Left ventricle myocardium inferior (tissue), 1 donor: ENCODE measurements at regions not wholly inside any gene's neighbourhood (a gene's known extent, or its start where the extent isn't known, plus 50 kb on each side); places are given as distances from the start of the nearest gene placed in this dataset.

Experiments used
- DNase-seq: peaks from one replicate; pipeline ENCODE4 v3.0.0-alpha.2; 2020
- H3K27ac ChIP-seq: fragments of 200-600 bp; replicated peaks from 2 replicates; pipeline ENCODE4 v1.8.0; 2021
- H3K27me3 ChIP-seq: fragments of 200-600 bp; 2 replicates; pipeline ENCODE4 v1.8.0; 2021; ENCODE audit warnings: low read depth
- H3K36me3 ChIP-seq: fragments of 200-600 bp; 2 replicates; pipeline ENCODE4 v1.8.0; 2021
- H3K4me1 ChIP-seq: fragments of 200-600 bp; 2 replicates; pipeline ENCODE4 v1.8.0; 2021
- H3K4me3 ChIP-seq: fragments of 200-600 bp; 2 replicates; pipeline ENCODE4 v1.8.0; 2021; ENCODE audit warnings: mild to moderate bottlenecking, moderate library complexity
- H3K9me3 ChIP-seq: fragments of 200-600 bp; replicated peaks from 2 replicates; pipeline ENCODE4 v1.8.0; 2021
- intact Hi-C: fragments of 100-400 bp; cut with micrococcal nuclease; formaldehyde crosslinking; loops from one replicate; pipeline ENCODE4 v1.11.0; 2022
- TF ChIP-seq, protein P1 (sequence below): fragments of 200-600 bp; IDR thresholded peaks from 2 replicates; pipeline ENCODE4 v1.8.0; 2021; ENCODE audit warnings: antibody characterized with exemption, mild to moderate bottlenecking, borderline replicate concordance
- donor health status: DM: no; HTN: yes; CAD: no; lungs with severe emphysema.

DNA sequence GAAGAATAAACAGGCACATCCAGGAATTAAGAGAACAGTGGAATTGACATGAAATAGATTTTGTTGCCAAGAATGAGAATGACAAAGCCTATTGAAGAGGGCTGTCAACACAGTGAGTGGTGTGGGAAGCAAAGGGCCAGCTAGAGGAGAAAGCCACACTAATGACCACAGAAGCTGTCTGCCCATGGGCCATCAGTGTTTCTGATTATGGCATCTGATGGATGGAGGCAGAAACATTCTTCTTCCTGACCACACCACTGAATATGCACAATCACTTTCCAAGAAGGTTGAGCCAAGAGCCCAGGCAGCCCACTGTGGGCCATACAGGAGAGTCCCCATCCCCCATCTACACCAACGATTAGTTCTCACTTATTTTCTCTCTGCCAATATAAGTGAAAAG lies 146.0 kb upstream of the SH3BP4 start:
- Histone ChIP-seq H3K9me3 (peaks cover 25% of the 10 kb centered on the region), H3K36me3 (no peaks in the 10 kb centered on the region), H3K27ac (no peak overlapping the region), H3K27me3 (peaks cover 3% of the 10 kb centered on the region), H3K4me3 (no peak overlapping the region), H3K4me1 (no peaks in the 10 kb centered on the region)
- no peak for DNase-seq
- intact Hi-C loops: no loop called here
- TF ChIP-seq, protein P1, sequence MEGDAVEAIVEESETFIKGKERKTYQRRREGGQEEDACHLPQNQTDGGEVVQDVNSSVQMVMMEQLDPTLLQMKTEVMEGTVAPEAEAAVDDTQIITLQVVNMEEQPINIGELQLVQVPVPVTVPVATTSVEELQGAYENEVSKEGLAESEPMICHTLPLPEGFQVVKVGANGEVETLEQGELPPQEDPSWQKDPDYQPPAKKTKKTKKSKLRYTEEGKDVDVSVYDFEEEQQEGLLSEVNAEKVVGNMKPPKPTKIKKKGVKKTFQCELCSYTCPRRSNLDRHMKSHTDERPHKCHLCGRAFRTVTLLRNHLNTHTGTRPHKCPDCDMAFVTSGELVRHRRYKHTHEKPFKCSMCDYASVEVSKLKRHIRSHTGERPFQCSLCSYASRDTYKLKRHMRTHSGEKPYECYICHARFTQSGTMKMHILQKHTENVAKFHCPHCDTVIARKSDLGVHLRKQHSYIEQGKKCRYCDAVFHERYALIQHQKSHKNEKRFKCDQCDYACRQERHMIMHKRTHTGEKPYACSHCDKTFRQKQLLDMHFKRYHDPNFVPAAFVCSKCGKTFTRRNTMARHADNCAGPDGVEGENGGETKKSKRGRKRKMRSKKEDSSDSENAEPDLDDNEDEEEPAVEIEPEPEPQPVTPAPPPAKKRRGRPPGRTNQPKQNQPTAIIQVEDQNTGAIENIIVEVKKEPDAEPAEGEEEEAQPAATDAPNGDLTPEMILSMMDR: no peak

GRCh38 chr2:234804704-234805103 lies 147.1 kb upstream of the SH3BP4 start:
- intact Hi-C loops: no loop called here
- Histone ChIP-seq H3K27me3 (peaks cover 3% of the 10 kb centered on the region), H3K4me1 (no peaks in the 10 kb centered on the region), H3K36me3 (no peaks in the 10 kb centered on the region), H3K27ac (no peak overlapping the region), H3K4me3 (no peak overlapping the region), H3K9me3 (peaks cover 25% of the 10 kb centered on the region)
- TF ChIP-seq, protein P1: no peak
- no peak for DNase-seq

- intact Hi-C loops: no loop called here
Measured at GRCh38 chr2:234802845-234803171, 149.0 kb upstream of the SH3BP4 start.

GRCh38 chr2:234802071-234802844 lies 149.6 kb upstream of the SH3BP4 start:
- no peaks in the 10 kb centered on the region for H3K36me3 ChIP-seq
- H3K4me3 ChIP-seq: no peak overlapping the region
- DNase-seq: no peak
- H3K27me3 ChIP-seq: no peaks in the 10 kb centered on the region
- TF ChIP-seq, protein P1: no peak
- no peak overlapping the region for H3K27ac ChIP-seq
- no peaks in the 10 kb centered on the region for H3K4me1 ChIP-seq
- peaks cover 25% of the 10 kb centered on the region for H3K9me3 ChIP-seq
- intact Hi-C loops: no loop called here

More at GRCh38 chr2:234802845-234803171, 149.0 kb upstream of the SH3BP4 start:
- TF ChIP-seq, protein P1: no peak
- Histone ChIP-seq H3K4me1 (no peaks in the 10 kb centered on the region), H3K27ac (no peak overlapping the region), H3K4me3 (no peak overlapping the region), H3K27me3 (peaks cover under 1% of the 10 kb centered on the region), H3K9me3 (peaks cover 25% of the 10 kb centered on the region), H3K36me3 (no peaks in the 10 kb centered on the region)
- no peak for DNase-seq

- no peak overlapping the region for H3K4me3 ChIP-seq
- H3K27me3 ChIP-seq: no peaks in the 10 kb centered on the region
- TF ChIP-seq, protein P1: no peak
- no peak for DNase-seq
- H3K36me3 ChIP-seq: no peaks in the 10 kb centered on the region
- H3K27ac ChIP-seq: no peak overlapping the region
- H3K4me1 ChIP-seq: no peaks in the 10 kb centered on the region
- intact Hi-C loops: no loop called here
- no peaks in the 10 kb centered on the region for H3K9me3 ChIP-seq
Measured at GRCh38 chr2:234797566-234798250, 154.1 kb upstream of the SH3BP4 start.
